Effector memory CD4-positive, alpha-beta T cell (primary cell): ENCODE measurements at regions not wholly inside any gene's neighbourhood (a gene's known extent, or its start where the extent isn't known, plus 50 kb on each side); places are given as distances from the start of the nearest gene placed in this dataset.

Experiments
- DNase-seq, 3 donors: peaks; one replicate each; pipeline ENCODE4 v3.0.0-alpha.2; 2020
- H3K27ac ChIP-seq: 2 replicates; pipeline ENCODE4 v1.7.0; 2013; ENCODE audit warnings: mild to moderate bottlenecking, low read length, moderate library complexity; ENCODE audit not compliant: insufficient read depth, poor library complexity, severe bottlenecking
- H3K27me3 ChIP-seq: replicated peaks from 2 replicates; pipeline ENCODE4 v1.7.0; 2013; ENCODE audit warnings: mild to moderate bottlenecking, low read length; ENCODE audit not compliant: insufficient read depth, control insufficient read depth, poor library complexity, severe bottlenecking
- H3K36me3 ChIP-seq: 2 replicates; pipeline ENCODE4 v1.7.0; 2013; ENCODE audit warnings: mild to moderate bottlenecking, low read length, moderate library complexity; ENCODE audit not compliant: control insufficient read depth, insufficient read depth
- H3K4me1 ChIP-seq: 2 replicates; pipeline ENCODE4 v1.7.0; 2013; ENCODE audit warnings: low read length, mild to moderate bottlenecking; ENCODE audit not compliant: control insufficient read depth, insufficient read depth, poor library complexity, severe bottlenecking
- H3K4me3 ChIP-seq: 2 replicates; pipeline ENCODE4 v1.7.0; 2013; ENCODE audit warnings: low read length, low read depth, mild to moderate bottlenecking; ENCODE audit not compliant: insufficient read depth, poor library complexity, severe bottlenecking
- H3K9me3 ChIP-seq: 2 replicates; pipeline ENCODE4 v1.7.0; 2013; ENCODE audit warnings: mild to moderate bottlenecking, low read length, moderate library complexity; ENCODE audit not compliant: control insufficient read depth

GRCh38 chr11:134743820-134744195 lies 331.8 kb upstream of the B3GAT1 start:
- no peaks in the 10 kb centered on the region for H3K36me3 ChIP-seq
- H3K9me3 ChIP-seq: no peaks in the 10 kb centered on the region
- no peak overlapping the region for H3K4me3 ChIP-seq
- no peak overlapping the region for H3K27ac ChIP-seq
- no peaks in the 10 kb centered on the region for H3K27me3 ChIP-seq
- H3K4me1 ChIP-seq: no peaks in the 10 kb centered on the region
- DNase-seq: no peak

GRCh38 chr11:134742956-134743819 lies 331.1 kb upstream of the B3GAT1 start:
- Histone ChIP-seq H3K4me1 (no peaks in the 10 kb centered on the region), H3K27ac (no peak overlapping the region), H3K4me3 (no peak overlapping the region), H3K36me3 (no peaks in the 10 kb centered on the region), H3K27me3 (no peaks in the 10 kb centered on the region), H3K9me3 (no peaks in the 10 kb centered on the region)
- DNase-seq: no peak

- Histone ChIP-seq H3K27ac (no peak overlapping the region), H3K27me3 (no peaks in the 10 kb centered on the region), H3K4me1 (no peaks in the 10 kb centered on the region), H3K9me3 (no peaks in the 10 kb centered on the region), H3K36me3 (no peaks in the 10 kb centered on the region), H3K4me3 (no peak overlapping the region)
- DNase-seq: no peak
Observed at GRCh38 chr11:134742224-134742612, 330.2 kb upstream of the B3GAT1 start.

- no peak for DNase-seq
- Histone ChIP-seq H3K9me3 (no peaks in the 10 kb centered on the region), H3K4me1 (no peaks in the 10 kb centered on the region), H3K27me3 (no peaks in the 10 kb centered on the region), H3K4me3 (no peak overlapping the region), H3K27ac (no peak overlapping the region), H3K36me3 (no peaks in the 10 kb centered on the region)
Observed at GRCh38 chr11:134741453-134742223, 329.6 kb upstream of the B3GAT1 start.

GRCh38 chr11:134740590-134741261 lies 328.7 kb upstream of the B3GAT1 start:
- no peaks in the 10 kb centered on the region for H3K27me3 ChIP-seq
- H3K9me3 ChIP-seq: no peaks in the 10 kb centered on the region
- no peaks in the 10 kb centered on the region for H3K36me3 ChIP-seq
- H3K27ac ChIP-seq: no peak overlapping the region
- no peak overlapping the region for H3K4me3 ChIP-seq
- no peaks in the 10 kb centered on the region for H3K4me1 ChIP-seq
- DNase-seq: no peak

GRCh38 chr11:134739136-134739535 lies 327.1 kb upstream of the B3GAT1 start:
- Histone ChIP-seq H3K4me3 (no peak overlapping the region), H3K27me3 (no peaks in the 10 kb centered on the region), H3K9me3 (no peaks in the 10 kb centered on the region)

GRCh38 chr11:134738581-134738980 lies 326.5 kb upstream of the B3GAT1 start:
- H3K4me3 ChIP-seq: no peak overlapping the region
- no peaks in the 10 kb centered on the region for H3K36me3 ChIP-seq
- DNase-seq: no peak
- H3K9me3 ChIP-seq: no peaks in the 10 kb centered on the region
- no peak overlapping the region for H3K27ac ChIP-seq
- no peaks in the 10 kb centered on the region for H3K4me1 ChIP-seq
- no peaks in the 10 kb centered on the region for H3K27me3 ChIP-seq

More at GRCh38 chr11:134739136-134739535, 327.1 kb upstream of the B3GAT1 start:
- Histone ChIP-seq H3K36me3 (no peaks in the 10 kb centered on the region), H3K4me1 (no peaks in the 10 kb centered on the region), H3K27ac (no peak overlapping the region)
- DNase-seq: no peak

DNA sequence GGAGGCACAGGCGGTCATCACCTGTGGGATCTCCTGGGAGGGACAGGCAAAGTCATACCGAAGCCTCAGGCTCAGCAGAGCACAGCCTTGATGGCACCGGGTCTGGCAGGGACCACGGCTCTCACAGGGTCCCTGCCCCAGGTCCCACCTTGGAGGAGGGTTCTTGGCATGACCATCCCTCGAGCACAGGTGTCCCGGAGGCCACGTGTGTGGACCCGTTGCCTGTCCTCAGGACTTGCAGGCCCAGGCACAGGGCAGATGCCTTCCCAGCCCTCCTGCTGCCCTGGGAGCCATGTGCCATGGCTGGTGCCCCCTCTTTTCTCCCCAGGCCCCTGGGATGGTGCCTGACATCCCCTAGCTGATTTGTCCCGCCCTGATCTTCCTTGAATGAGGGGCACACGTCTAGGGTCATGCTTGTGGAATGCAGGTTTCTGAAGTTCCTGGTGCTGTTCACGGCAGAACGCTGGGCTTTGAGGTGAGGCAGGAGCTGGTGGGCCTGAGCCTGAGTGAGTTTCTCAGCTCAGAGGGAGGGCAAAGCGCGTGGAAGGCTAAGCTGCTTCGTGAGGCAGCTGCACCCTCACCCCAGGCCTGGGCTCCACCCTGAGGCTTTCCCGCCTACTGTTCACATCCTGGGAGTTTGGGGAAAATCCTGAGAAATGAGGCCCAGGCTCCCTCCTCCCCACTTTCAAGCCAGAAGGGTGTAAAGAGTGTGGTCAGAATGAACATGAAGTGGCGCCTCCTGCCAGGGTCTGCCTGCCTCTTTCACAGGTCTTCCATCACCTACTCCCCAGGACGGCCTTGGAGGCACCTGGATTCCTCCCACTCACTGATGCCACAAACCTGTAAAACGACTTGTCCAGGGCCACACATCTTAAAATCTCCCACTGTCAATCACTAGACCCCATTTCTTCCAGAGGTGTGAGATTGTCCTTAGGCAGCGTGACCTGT lies 325.8 kb upstream of the B3GAT1 start:
- Histone ChIP-seq H3K4me3 (no peak overlapping the region), H3K9me3 (no peaks in the 10 kb centered on the region), H3K27ac (no peak overlapping the region), H3K4me1 (no peaks in the 10 kb centered on the region), H3K27me3 (no peaks in the 10 kb centered on the region), H3K36me3 (no peaks in the 10 kb centered on the region)
- no peak for DNase-seq

- no peaks in the 10 kb centered on the region for H3K9me3 ChIP-seq
- no peak overlapping the region for H3K27ac ChIP-seq
- no peaks in the 10 kb centered on the region for H3K27me3 ChIP-seq
- H3K4me3 ChIP-seq: no peak overlapping the region
- no peak for DNase-seq
- no peaks in the 10 kb centered on the region for H3K36me3 ChIP-seq
- no peaks in the 10 kb centered on the region for H3K4me1 ChIP-seq
Observed at GRCh38 chr11:134736251-134736947, 324.4 kb upstream of the B3GAT1 start.
